AG04449 (cell line): ENCODE measurements at regions not wholly inside any gene's neighbourhood (a gene's known extent, or its start where the extent isn't known, plus 50 kb on each side); places are given as distances from the start of the nearest gene placed in this dataset.
"Not testable (repeated sequence)": the region's sequence is repeated elsewhere in the genome, so short reads cannot be mapped to it uniquely, and the experiment has no call there.

Experiments
- CTCF ChIA-PET: fragments of 350-600 bp; formaldehyde crosslinking; extraction: SDS; loops from one replicate; lab custom pipeline; 2021; ENCODE audit warnings: antibody characterized with exemption; lab: Yijun Ruan, JAX
- POLR2A ChIA-PET: fragments of 400-600, 350-600 bp; formaldehyde crosslinking; extraction: SDS; loops from one replicate; lab custom pipeline; 2020; ENCODE audit warnings: antibody characterized with exemption, inconsistent platforms; lab: Yijun Ruan, JAX
- DNase-seq: peaks from one replicate; pipeline ENCODE4 v3.0.0-alpha.2; 2010; ENCODE audit warnings: low read depth, low spot score
- H3K4me3 ChIP-seq: 2 replicates; pipeline ENCODE4 v1.5.1; 2011; ENCODE audit warnings: low read depth, mild to moderate bottlenecking, control low read depth, low read length
- CTCF ChIP-seq: IDR thresholded peaks from one replicate; pipeline ENCODE4 v1.5.1; 2011; ENCODE audit warnings: mild to moderate bottlenecking, moderate library complexity, low read length, control low read depth, inconsistent platforms; ENCODE audit not compliant: insufficient read depth; ENCODE audit errors: missing control alignments

- H3K4me3 ChIP-seq: no peak overlapping the region
- no peak for DNase-seq
- TF ChIP-seq CTCF: no peak
- CTCF ChIA-PET: interaction anchor here (0.7 kb wide), 1 partner anchor 446 kb away, joined by 3 read pairs; no protein-coding TSS in a partner anchor
- POLR2A ChIA-PET: no interaction called here
Observed at GRCh38 chr13:79986890-79987289, 354.0 kb downstream of the SPRY2 start.

- POLR2A ChIA-PET, H3K4me3 ChIP-seq, CTCF ChIA-PET, DNase-seq: not testable (repeated sequence)
Observed at GRCh38 chr13:79974935-79975650, 365.8 kb downstream of the SPRY2 start.

- POLR2A ChIA-PET: no interaction called here
- no peak overlapping the region for H3K4me3 ChIP-seq
- no peak for TF ChIP-seq CTCF
- CTCF ChIA-PET: interaction anchor here (0.7 to 1.6 kb wide), 5 partner anchors 11 to 411 kb away, joined by 3 to 6 read pairs (median 4); no protein-coding TSS in a partner anchor
- DNase-seq: no peak
Observed at GRCh38 chr13:79973533-79973963, 367.4 kb downstream of the SPRY2 start.

GRCh38 chr13:79972066-79972569, 368.8 kb downstream of the SPRY2 start:
- H3K4me3 ChIP-seq: no peak overlapping the region
- POLR2A ChIA-PET: no interaction called here
- DNase-seq: no peak
- no peak for TF ChIP-seq CTCF
- CTCF ChIA-PET: interaction anchor here (0.8 to 1.6 kb wide), 3 partner anchors 12 to 371 kb away, joined by 3 to 6 read pairs (median 4); no protein-coding TSS in a partner anchor

GRCh38 chr13:79966493-79966895, 374.4 kb downstream of the SPRY2 start:
- CTCF ChIA-PET: no interaction called here
- no peak overlapping the region for H3K4me3 ChIP-seq
- DNase-seq: no peak
- POLR2A ChIA-PET: no interaction called here
- TF ChIP-seq CTCF: no peak

GRCh38 chr13:79966059-79966458, 374.9 kb downstream of the SPRY2 start:
- no peak for DNase-seq
- ChIA-PET CTCF (no interaction called here), POLR2A (no interaction called here)
- no peak for TF ChIP-seq CTCF
- no peak overlapping the region for H3K4me3 ChIP-seq
